ENCODE measurements at regions not wholly inside any gene's neighbourhood (a gene's known extent, or its start where the extent isn't known, plus 50 kb on each side); places are given as distances from the start of the nearest gene placed in this dataset.

DNA sequence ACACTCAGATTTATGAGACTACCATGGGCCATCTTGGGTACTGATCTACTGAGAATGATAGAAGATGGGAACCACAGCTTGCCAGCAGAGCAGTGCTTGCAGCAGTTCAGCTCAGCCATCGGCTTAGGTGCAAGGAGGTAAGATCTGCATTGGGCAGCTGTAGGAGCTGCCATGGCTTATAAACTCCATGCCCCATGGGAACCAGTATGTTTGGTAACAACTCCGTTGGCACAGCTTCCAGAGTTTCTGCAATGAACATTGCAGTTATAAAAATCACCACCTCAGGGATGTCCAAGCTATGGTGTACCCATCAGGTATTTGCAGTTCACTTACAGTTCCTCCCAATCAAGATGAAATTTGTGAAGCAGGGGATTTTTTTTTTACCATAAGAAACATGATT lies 299.1 kb upstream of the ROPN1 start:
- Histone ChIP-seq H3K9me3 (ENCODE audit: control insufficient read depth, insufficient read depth, low read depth, low read length) (no peaks in the 10 kb centered on the region), H3K4me1 (ENCODE audit: control insufficient read depth, extremely low read depth, insufficient read depth, low read length) (no peaks in the 10 kb centered on the region), H3K36me3 (ENCODE audit: control insufficient read depth, insufficient read depth, low read length) (no peaks in the 10 kb centered on the region), H3K79me2 (ENCODE audit: control insufficient read depth, insufficient read depth, low read length) (no peaks in the 10 kb centered on the region), H2AFZ (ENCODE audit: low read length) (no peak overlapping the region), H3K4me2 (ENCODE audit: extremely low read depth, insufficient read depth, low read length) (no peak overlapping the region), H3K27ac (ENCODE audit: insufficient read depth, low read length) (no peak overlapping the region), H3K27me3 (ENCODE audit: control insufficient read depth, insufficient read depth, low read length) (no peaks in the 10 kb centered on the region), H3K9ac (ENCODE audit: insufficient read depth, low read length) (no peak overlapping the region), H3K4me3 (replicated peaks in 1 of 4; ENCODE audit: control extremely low read depth in 1 of 4, insufficient read depth in 1 of 4, low read depth in 3 of 4, low read length in 4 of 4) (no peak overlapping the region), H4K20me1 (ENCODE audit: control insufficient read depth, extremely low read depth, insufficient read depth, low read length) (no peaks in the 10 kb centered on the region)
- no peak for DNase-seq (ENCODE audit: low read depth in 2 of 2)
- TF ChIP-seq EZH2 (IDR thresholded peaks at IDR 0.05; ENCODE audit: low read length, missing control alignments): no peak
- TF ChIP-seq, protein P1, sequence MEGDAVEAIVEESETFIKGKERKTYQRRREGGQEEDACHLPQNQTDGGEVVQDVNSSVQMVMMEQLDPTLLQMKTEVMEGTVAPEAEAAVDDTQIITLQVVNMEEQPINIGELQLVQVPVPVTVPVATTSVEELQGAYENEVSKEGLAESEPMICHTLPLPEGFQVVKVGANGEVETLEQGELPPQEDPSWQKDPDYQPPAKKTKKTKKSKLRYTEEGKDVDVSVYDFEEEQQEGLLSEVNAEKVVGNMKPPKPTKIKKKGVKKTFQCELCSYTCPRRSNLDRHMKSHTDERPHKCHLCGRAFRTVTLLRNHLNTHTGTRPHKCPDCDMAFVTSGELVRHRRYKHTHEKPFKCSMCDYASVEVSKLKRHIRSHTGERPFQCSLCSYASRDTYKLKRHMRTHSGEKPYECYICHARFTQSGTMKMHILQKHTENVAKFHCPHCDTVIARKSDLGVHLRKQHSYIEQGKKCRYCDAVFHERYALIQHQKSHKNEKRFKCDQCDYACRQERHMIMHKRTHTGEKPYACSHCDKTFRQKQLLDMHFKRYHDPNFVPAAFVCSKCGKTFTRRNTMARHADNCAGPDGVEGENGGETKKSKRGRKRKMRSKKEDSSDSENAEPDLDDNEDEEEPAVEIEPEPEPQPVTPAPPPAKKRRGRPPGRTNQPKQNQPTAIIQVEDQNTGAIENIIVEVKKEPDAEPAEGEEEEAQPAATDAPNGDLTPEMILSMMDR (conservative IDR thresholded peaks at IDR 0.05 in 1 of 2, IDR thresholded peaks at IDR 0.05 in 1 of 2; ENCODE audit: low read depth in 1 of 2, low read length in 2 of 2): no peak

DNA sequence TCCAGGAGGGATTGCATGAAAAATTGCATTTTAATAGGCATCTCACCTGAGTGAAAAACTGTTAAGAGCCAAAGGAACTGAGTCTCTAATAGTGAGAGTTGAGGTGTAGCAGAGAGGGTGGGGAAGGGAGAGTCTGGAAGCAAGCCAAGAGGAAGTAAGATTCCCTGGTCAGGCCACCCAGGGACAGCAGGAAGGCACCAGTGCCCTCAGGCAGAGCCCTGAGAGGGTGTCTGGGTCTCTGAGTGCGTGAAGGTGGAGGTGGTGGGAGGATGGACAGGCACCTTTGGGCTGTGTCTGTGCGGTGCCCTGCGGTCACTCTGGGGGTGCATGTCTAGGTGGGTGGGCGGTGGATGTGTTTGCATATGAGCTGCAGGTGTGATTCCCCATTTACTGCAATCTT lies 300.4 kb upstream of the ROPN1 start:
- Histone ChIP-seq H3K27ac (ENCODE audit: insufficient read depth, low read length) (no peak overlapping the region), H2AFZ (ENCODE audit: low read length) (no peak overlapping the region), H3K79me2 (ENCODE audit: control insufficient read depth, insufficient read depth, low read length) (no peaks in the 10 kb centered on the region), H3K9me3 (ENCODE audit: control insufficient read depth, insufficient read depth, low read depth, low read length) (no peaks in the 10 kb centered on the region), H3K27me3 (ENCODE audit: control insufficient read depth, insufficient read depth, low read length) (no peaks in the 10 kb centered on the region), H4K20me1 (ENCODE audit: control insufficient read depth, extremely low read depth, insufficient read depth, low read length) (no peaks in the 10 kb centered on the region), H3K4me2 (ENCODE audit: extremely low read depth, insufficient read depth, low read length) (no peak overlapping the region), H3K36me3 (ENCODE audit: control insufficient read depth, insufficient read depth, low read length) (no peaks in the 10 kb centered on the region), H3K4me1 (ENCODE audit: control insufficient read depth, extremely low read depth, insufficient read depth, low read length) (no peaks in the 10 kb centered on the region), H3K4me3 (replicated peaks in 1 of 4; ENCODE audit: control extremely low read depth in 1 of 4, insufficient read depth in 1 of 4, low read depth in 3 of 4, low read length in 4 of 4) (no peak overlapping the region), H3K9ac (ENCODE audit: insufficient read depth, low read length) (no peak overlapping the region)
- DNase-seq (ENCODE audit: low read depth in 2 of 2): no peak
- no peak for TF ChIP-seq EZH2 (IDR thresholded peaks at IDR 0.05; ENCODE audit: low read length, missing control alignments)
- TF ChIP-seq, protein P1 (conservative IDR thresholded peaks at IDR 0.05 in 1 of 2, IDR thresholded peaks at IDR 0.05 in 1 of 2; ENCODE audit: low read depth in 1 of 2, low read length in 2 of 2): no peak

DNA sequence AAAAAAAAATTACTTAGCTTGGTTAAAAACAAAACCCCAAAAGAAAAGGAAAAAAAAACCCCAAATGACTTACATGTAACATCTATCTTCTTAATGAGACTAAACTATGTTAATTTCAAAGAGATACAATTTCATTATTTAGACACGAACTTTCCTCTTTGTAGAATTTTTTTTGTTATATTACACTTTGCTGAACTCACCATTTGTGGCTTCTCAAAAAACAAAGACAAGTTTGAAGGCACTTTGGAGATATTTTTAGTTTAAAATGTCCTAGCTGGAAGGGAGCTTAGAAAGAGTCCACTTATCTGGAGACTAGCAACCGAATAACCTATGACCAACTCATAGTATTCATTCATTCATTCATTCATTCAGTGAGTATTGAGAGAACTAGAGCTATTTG lies 301.7 kb upstream of the ROPN1 start:
- no peaks in the 10 kb centered on the region for H3K9me3 ChIP-seq (ENCODE audit: control insufficient read depth, insufficient read depth, low read depth, low read length)
- no peak overlapping the region for H2AFZ ChIP-seq (ENCODE audit: low read length)
- H3K36me3 ChIP-seq (ENCODE audit: control insufficient read depth, insufficient read depth, low read length): no peaks in the 10 kb centered on the region
- H3K79me2 ChIP-seq (ENCODE audit: control insufficient read depth, insufficient read depth, low read length): no peaks in the 10 kb centered on the region
- peaks cover 2% of the 10 kb centered on the region for H3K27me3 ChIP-seq (ENCODE audit: control insufficient read depth, insufficient read depth, low read length)
- TF ChIP-seq, protein P1 (conservative IDR thresholded peaks at IDR 0.05 in 1 of 2, IDR thresholded peaks at IDR 0.05 in 1 of 2; ENCODE audit: low read depth in 1 of 2, low read length in 2 of 2): no peak
- no peak for TF ChIP-seq EZH2 (IDR thresholded peaks at IDR 0.05; ENCODE audit: low read length, missing control alignments)
- no peak overlapping the region for H3K4me2 ChIP-seq (ENCODE audit: extremely low read depth, insufficient read depth, low read length)
- DNase-seq (ENCODE audit: low read depth in 2 of 2): no peak
- H4K20me1 ChIP-seq (ENCODE audit: control insufficient read depth, extremely low read depth, insufficient read depth, low read length): no peaks in the 10 kb centered on the region
- no peaks in the 10 kb centered on the region for H3K4me1 ChIP-seq (ENCODE audit: control insufficient read depth, extremely low read depth, insufficient read depth, low read length)
- H3K4me3 ChIP-seq (replicated peaks in 1 of 4; ENCODE audit: control extremely low read depth in 1 of 4, insufficient read depth in 1 of 4, low read depth in 3 of 4, low read length in 4 of 4): no peak overlapping the region
- H3K9ac ChIP-seq (ENCODE audit: insufficient read depth, low read length): no peak overlapping the region
- no peak overlapping the region for H3K27ac ChIP-seq (ENCODE audit: insufficient read depth, low read length)

Data from fibroblast of lung (primary cell).